Sciatic nerve (tissue), 2 donors: ENCODE measurements at regions not wholly inside any gene's neighbourhood (a gene's known extent, or its start where the extent isn't known, plus 50 kb on each side); places are given as distances from the start of the nearest gene placed in this dataset.
"Not testable (repeated sequence)": the region's sequence is repeated elsewhere in the genome, so short reads cannot be mapped to it uniquely, and the experiment has no call there.

Experiments used
- ATAC-seq: fragments of 200-7000 bp; cut with Tn5 transposase; one replicate; pipeline ENCODE4 v1.9.1; 2020; ENCODE audit warnings: mild to moderate bottlenecking, moderate library complexity
- DNase-seq: peaks from one replicate; pipeline ENCODE4 v3.0.0-alpha.2; 2020; ENCODE audit warnings: low spot score
- intact Hi-C: fragments of 100-400 bp; cut with DNase I; formaldehyde crosslinking; loops from one replicate; pipeline ENCODE4 v1.14.2; 2022
- donor health status: DM: no; HTN: no; CAD: no.
- donor health status: DM: no; HTN: no; CAD: no.

DNA sequence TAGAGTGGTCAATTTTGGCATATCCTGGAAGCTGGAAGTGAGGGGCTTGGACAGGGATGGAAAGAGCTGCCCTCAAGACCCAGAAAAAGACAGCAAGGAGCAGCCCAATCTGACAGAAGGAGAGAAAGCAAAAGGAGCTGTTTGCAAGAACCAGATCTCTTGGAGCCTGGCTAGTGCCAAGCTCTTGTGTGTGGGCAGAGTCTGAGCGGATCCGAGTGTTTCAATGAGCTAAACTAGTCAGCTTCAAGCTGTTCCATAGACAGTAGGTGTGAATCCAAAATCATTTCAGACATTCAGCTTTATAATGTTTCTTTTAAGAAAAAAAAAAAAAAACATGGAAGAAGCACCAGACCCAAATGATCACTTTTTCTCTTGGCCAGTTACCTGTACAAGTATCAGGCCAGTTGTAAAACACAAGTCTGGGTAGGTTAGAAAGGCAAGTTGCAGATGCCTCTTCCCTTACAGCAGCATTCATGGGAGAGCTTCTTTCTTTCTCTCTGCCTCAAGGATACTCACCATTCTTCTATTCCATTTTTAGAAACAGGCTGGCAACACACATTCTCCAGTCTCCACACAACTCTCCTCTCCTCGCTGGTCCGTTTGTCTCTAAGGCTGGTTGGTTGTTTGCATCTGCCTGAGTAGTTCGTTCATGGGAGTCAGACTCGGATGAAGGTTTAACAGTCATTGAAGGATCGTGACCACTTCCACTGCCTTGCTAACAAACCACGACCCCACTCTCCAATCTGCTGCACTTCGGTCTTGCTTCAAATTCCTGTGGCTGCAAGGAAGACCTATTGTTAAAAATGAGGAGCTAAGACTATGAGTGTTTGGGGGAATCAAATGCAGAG lies 105.2 kb upstream of the GATB start:
- DNase-seq (no peak), ATAC-seq (peak; percentile 11)
- intact Hi-C loops, result no loop called here

DNA sequence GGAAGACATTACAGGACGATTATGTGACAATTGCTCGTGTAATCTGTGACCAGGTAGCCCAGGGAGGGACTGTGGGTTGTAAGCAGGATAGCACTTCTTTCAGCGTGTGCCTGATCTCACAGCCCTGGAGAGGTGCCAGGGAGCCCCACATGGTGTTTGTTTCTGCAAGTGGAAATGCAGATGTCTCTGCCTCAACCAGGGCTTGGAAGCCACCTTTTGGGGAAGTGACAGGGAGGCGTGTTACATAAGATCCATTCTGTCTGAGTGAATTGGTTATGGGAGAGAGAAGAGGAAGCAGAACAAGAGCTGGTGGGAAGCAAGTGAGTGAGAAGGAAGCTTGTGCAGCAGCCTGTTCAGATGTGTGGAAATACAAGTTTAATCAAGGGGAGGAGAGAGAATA lies 104.5 kb upstream of the GATB start:
- ATAC-seq, result peak; percentile 77
- peak; percentile 77 for DNase-seq

GRCh38 chr4:151864068-151864467 lies 103.3 kb upstream of the GATB start:
- intact Hi-C loops, result no loop called here
- DNase-seq (no peak), ATAC-seq (no peak)

More for the DNA sequence above, 104.5 kb upstream of the GATB start:
- intact Hi-C loops, result no loop called here

- intact Hi-C loops, result no loop called here
- ATAC-seq, result no peak
- DNase-seq, result no peak
These were observed 102.0 kb upstream of the GATB start for GRCh38 chr4:151862766-151863165.

DNA sequence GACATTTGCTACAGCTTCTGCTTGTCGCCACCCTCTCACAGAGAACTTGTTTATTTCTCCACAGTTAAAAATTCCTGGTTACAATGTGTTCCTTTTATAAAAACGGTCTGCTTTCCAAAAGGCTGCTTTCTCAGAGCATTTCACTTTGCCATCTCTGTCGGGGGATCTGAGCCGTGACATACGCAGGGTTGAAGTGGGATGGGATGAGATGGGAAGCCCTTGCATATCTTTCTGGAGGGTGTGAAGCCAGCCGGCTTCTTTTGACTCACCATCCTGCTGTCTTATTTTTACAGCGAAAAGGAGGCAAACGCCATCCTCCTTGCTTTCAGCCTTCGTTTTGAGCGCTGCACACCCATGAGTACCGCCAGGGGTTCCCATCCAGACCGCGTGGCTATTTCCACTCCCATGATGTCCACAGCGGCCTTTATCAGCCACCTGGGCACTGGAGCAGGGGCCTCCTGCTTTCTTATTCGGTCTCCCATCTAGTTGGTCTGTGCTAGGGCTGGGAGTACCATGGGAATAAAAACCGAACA lies 99.8 kb upstream of the GATB start:
- ATAC-seq (no peak), DNase-seq (no peak)
- intact Hi-C loops, result no loop called here

DNA sequence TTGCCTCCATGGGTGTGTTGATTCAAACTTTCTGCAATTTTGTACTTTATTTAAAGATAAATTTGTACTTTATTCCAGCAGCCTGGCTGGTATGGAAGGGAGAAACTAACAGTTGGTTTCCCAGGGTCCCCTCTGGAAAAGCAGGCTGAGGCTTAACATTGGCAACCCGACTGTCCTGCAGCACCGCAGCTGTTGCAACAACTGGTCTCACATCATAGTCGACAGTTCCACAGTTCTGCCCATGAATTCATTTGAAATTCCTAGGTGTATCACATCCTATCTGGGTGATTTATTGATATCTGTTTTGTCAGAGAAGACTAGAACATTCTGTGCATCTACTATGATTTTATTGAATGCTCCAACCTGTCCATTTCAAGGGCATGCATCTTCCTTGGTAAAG lies 98.8 kb upstream of the GATB start:
- ATAC-seq, result no peak
- DNase-seq, result no peak
- intact Hi-C loops, result loop anchor here (2.0 kb wide), 1 partner anchor 151 kb away; no protein-coding TSS in a partner anchor

DNA sequence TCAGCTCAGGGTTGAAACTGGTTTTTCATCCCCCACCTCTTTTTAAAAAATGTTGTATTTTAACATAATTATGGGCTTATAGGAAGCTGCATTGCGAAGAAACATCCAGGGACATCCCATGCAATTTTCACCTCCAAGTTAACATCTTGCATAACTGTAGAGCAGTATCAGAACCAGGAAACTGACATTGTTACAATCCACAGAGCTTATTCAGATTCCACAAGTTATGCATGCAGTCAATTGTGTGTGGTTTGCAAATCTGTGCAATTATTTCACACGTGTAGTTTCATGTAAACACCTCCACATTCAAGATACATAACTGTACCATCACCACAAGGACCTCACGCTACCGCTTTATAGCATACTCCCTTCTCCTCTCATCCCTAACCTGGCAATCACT lies 97.5 kb upstream of the GATB start:
- DNase-seq, result no peak
- intact Hi-C loops, result loop anchor here (2.0 kb wide), 1 partner anchor 150 kb away; no protein-coding TSS in a partner anchor
- ATAC-seq, result no peak

DNA sequence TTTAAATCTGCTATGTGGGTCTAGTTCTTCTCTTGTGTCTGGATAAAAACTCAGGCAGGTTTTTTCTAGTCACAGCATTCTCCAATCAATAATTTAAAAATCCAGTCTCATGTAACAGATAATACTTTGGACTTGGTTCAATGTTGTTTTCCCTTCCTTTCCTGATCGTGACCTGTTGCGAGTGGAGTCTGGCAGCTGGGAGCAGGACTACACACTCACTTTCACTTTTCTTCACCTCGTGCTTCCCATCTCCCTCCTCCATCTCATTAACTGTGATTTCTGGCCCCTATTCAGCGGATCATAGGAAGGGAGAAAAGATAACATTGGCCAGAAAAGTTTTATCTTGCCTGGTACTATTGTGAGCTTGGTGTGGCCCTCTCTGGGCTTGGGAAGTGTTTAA lies 96.6 kb upstream of the GATB start:
- DNase-seq (no peak), ATAC-seq (no peak)
- intact Hi-C loops, result no loop called here

DNA sequence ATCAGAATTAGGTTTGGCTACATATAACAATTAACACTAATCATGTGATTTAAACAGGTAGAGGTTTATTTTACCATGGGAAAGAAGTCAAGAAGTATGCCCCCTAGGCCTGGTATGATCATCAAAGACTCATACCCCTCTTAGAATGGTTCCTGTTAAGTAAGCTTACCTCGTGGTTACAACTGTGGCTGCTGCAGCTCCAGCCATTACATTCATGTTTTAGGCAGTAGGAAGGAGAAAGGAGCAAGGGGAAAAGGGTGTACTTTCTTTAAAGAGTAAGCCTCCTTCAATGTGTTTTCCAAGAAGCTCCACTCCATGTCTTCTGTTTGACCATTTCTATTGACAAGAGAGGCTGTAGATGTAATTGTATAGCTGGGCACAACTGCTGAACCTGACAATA lies 94.9 kb upstream of the GATB start:
- intact Hi-C loops, result no loop called here
- ATAC-seq (no peak), DNase-seq (no peak)

- DNase-seq (no peak), ATAC-seq (no peak)
- intact Hi-C loops, result no loop called here
These were observed 93.9 kb upstream of the GATB start for GRCh38 chr4:151854731-151855130.

- intact Hi-C loops, result no loop called here
- ATAC-seq (no peak), DNase-seq (no peak)
These were observed 92.2 kb upstream of the GATB start for GRCh38 chr4:151853034-151853433.

DNA sequence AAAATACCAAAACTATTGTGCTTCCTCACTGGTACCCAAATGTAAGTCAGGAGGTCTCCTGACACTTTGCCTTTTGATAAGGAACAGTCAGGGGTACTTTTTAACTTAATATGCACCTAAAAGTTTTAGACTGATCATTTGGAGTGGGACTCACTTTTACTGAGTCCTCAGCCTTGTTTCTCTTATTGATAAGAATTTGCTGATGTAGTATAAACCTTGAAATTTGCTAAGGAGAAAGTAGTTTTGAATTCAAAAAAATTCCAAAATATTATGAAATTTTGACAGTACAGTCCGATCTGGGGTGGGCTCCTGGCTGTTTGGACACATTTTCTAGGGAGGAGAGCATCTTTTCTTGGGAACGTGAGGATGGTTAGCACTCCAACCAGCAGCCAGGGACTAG lies 91.4 kb upstream of the GATB start:
- DNase-seq, result no peak
- intact Hi-C loops, result no loop called here
- ATAC-seq, result no peak

DNA sequence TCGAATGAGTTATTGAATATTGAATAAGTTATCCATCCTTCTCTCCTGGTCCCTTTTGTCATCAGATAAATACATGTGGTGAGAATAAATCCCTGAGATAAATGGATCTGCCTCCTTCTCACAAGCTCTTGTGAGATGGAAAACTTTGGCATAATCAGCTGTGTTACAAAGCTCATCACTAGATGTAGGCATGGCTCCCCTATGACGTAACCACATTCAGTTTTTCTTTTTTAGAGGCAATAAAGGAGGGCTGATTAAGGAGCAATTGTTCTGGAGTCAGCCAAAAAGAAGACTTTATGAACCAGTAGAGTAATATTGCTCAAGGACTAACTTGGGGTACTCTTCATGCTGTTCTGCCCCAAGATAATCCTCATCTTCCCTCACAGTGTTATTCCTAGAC lies 90.5 kb upstream of the GATB start:
- no peak for DNase-seq
- intact Hi-C loops, result no loop called here

DNA sequence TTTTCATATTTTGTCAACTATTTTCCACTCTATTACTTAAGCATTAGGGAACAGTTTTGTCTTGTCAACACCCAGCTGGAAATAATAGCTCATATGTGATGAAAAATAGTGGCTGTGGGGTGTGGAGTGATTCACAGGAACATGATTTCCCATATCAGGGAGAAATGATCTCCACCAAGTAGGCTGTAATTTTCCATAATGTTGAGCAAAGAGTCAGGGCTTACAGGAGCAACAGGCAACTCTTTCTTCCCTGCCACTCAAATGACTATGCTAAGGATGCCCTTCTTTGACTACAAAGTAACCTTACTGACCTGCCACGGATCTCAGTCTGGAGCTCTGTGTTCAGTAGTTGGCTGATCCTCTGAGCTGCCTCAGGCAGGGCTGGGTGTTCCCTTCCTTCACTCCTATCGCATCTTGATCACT lies 90.0 kb upstream of the GATB start:
- DNase-seq (no peak), ATAC-seq (no peak)
- intact Hi-C loops, result no loop called here

More for the DNA sequence above, 90.5 kb upstream of the GATB start:
- ATAC-seq, result no peak

GRCh38 chr4:151845551-151845950 lies 84.7 kb upstream of the GATB start:
- DNase-seq, intact Hi-C loops, ATAC-seq: not testable (repeated sequence)

- intact Hi-C loops, result no loop called here
- ATAC-seq (no peak), DNase-seq (no peak)
These were observed 81.7 kb upstream of the GATB start for GRCh38 chr4:151842430-151843079.

DNA sequence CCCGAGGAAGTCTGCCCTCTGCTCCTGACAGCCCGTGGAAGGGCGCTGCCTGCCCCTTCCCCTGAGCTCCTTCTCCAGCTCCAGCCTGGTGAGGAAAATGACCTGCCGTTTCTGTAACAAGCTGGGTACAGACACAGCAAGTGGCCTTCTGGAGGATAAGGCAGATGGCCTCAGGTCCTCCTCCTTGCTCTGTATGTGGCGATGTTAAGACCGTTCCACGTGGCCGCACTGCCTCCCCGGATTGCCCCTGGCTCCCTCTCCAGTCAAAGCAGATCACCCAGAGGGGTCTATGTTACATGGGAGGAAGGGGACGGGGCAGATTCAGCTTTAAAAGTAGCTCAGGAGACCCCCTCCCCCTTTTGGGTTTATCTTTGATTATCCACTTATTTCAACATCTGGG lies 80.3 kb upstream of the GATB start:
- DNase-seq (no peak), ATAC-seq (no peak)
- intact Hi-C loops, result no loop called here

DNA sequence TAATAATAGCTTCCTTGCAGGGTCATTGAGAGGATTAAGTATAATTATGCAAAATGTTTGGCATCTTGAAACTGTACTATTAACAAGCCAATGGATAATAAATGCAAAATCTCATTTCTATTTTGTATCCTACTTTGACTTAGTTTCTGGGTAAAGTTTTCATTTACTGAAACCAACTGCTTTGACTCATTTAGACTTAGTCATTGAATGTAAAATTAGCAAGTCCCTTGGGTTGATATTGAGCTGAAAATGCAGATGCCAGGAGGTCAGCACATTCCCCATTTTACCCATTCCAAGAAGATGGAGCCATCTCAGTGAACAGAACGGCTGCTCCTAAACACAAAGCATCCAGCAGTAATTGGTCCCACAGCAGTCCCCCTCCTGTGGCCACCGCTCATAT lies 74.7 kb upstream of the GATB start:
- ATAC-seq (no peak), DNase-seq (no peak)
- intact Hi-C loops, result no loop called here

DNA sequence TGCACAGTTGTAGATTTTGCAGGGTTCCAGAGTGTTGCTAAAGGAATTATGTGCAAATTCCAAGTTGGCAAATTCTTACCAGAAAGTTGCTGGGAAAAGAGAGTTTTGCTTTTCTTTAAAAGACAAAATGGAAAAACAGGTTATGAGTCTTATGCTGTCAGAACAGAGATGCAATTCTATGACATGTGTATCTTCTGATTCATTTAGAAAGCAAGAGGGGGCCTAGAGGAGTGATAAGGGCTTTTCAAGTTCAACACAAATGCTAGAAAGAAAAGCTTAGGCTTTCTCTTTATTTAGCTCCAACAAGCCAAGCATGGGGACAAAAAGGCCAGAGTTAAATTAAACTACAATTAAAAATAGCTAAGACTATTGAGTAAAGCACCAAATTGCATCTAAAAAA lies 72.4 kb upstream of the GATB start:
- intact Hi-C loops, result no loop called here
- DNase-seq, result no peak
- ATAC-seq, result no peak

DNA sequence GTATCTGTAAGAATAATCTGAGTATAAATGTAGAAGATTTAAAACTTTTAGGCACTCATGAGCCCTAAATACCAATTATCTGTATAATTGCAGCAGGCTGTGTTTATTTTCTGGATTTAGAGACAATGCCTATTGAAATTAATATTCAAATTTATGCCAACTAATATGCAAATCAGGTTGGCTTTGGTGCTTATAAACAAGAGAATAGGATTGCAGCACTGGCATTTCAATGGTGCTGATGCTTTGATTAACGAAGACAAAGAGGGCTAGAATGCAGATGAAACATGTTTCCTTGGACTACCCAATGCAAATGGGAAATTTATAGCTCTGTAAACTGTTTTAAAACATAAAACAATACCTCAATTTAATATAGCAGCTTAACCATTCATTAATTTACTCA lies 70.7 kb upstream of the GATB start:
- intact Hi-C loops, result no loop called here
- no peak for DNase-seq
- ATAC-seq, result no peak
